GM12872 (cell line): ENCODE measurements at regions not wholly inside any gene's neighbourhood (a gene's known extent, or its start where the extent isn't known, plus 50 kb on each side); places are given as distances from the start of the nearest gene placed in this dataset.
A peak's percentile ranks its signal among the peaks of the same experiment; 100 is the strongest.

Experiments used
- CTCF ChIP-seq: IDR thresholded peaks from 3 replicates; pipeline ENCODE4 v1.5.1; 2011; ENCODE audit warnings: low read depth, mild to moderate bottlenecking, low read length, moderate library complexity; ENCODE audit not compliant: insufficient read depth

GRCh38 chr20:57082357-57082945 lies 184.0 kb downstream of the BMP7 start:
- TF ChIP-seq CTCF, result no peak

- TF ChIP-seq CTCF, result no peak
Observed at GRCh38 chr20:57083072-57083471, 183.4 kb downstream of the BMP7 start.

- TF ChIP-seq CTCF, result no peak
Observed at GRCh38 chr20:57086066-57086465, 180.4 kb downstream of the BMP7 start.

GRCh38 chr20:57087102-57087501 lies 179.3 kb downstream of the BMP7 start:
- no peak for TF ChIP-seq CTCF

- TF ChIP-seq CTCF, result no peak
Observed at GRCh38 chr20:57087705-57088104, 178.7 kb downstream of the BMP7 start.

- TF ChIP-seq CTCF, result no peak
Observed at GRCh38 chr20:57088436-57088835, 178.0 kb downstream of the BMP7 start.

- TF ChIP-seq CTCF, result peak; percentile 89
Observed at GRCh38 chr20:57089699-57090144, 176.7 kb downstream of the BMP7 start.
